Activated CD8-positive, alpha-beta memory T cell treated with anti-CD3 and anti-CD28 coated beads, Interleukin-2, amount 10 ng/mL, durations not matched to agents 7 days and 5 days (primary cell): ENCODE measurements at regions not wholly inside any gene's neighbourhood (a gene's known extent, or its start where the extent isn't known, plus 50 kb on each side); places are given as distances from the start of the nearest gene placed in this dataset.

ENCODE experiments used
- ATAC-seq: fragments of 150-1000 bp; cut with Tn5 transposase; one replicate; pipeline ENCODE4 v1.10.0; 2021; ENCODE audit warnings: moderate library complexity
- CTCF ChIA-PET: fragments of 350-600 bp; sonication (Branson Sonifier 250); formaldehyde crosslinking; loops from one replicate; lab custom pipeline; 2021; ENCODE audit warnings: antibody characterized with exemption; lab: Charles Lee
- DNase-seq: peaks from one replicate; pipeline ENCODE4 v3.0.0-alpha.2; 2020
- H3K27ac Mint-ChIP-seq: one replicate; pipeline ENCODE4 v1.8.0; 2021; ENCODE audit warnings: mild to moderate bottlenecking, mixed read lengths
- H3K27me3 Mint-ChIP-seq: one replicate; pipeline ENCODE4 v1.8.0; 2021; ENCODE audit warnings: mixed read lengths
- H3K36me3 Mint-ChIP-seq: one replicate; pipeline ENCODE4 v1.8.0; 2021; ENCODE audit warnings: mild to moderate bottlenecking, mixed read lengths
- H3K4me1 Mint-ChIP-seq: one replicate; pipeline ENCODE4 v1.8.0; 2021; ENCODE audit warnings: mixed read lengths
- H3K4me3 Mint-ChIP-seq: one replicate; pipeline ENCODE4 v1.8.0; 2021; ENCODE audit warnings: mild to moderate bottlenecking, moderate library complexity, mixed read lengths
- H3K9me3 Mint-ChIP-seq: one replicate; pipeline ENCODE4 v1.8.0; 2022; ENCODE audit warnings: low read depth, mixed read lengths

DNA sequence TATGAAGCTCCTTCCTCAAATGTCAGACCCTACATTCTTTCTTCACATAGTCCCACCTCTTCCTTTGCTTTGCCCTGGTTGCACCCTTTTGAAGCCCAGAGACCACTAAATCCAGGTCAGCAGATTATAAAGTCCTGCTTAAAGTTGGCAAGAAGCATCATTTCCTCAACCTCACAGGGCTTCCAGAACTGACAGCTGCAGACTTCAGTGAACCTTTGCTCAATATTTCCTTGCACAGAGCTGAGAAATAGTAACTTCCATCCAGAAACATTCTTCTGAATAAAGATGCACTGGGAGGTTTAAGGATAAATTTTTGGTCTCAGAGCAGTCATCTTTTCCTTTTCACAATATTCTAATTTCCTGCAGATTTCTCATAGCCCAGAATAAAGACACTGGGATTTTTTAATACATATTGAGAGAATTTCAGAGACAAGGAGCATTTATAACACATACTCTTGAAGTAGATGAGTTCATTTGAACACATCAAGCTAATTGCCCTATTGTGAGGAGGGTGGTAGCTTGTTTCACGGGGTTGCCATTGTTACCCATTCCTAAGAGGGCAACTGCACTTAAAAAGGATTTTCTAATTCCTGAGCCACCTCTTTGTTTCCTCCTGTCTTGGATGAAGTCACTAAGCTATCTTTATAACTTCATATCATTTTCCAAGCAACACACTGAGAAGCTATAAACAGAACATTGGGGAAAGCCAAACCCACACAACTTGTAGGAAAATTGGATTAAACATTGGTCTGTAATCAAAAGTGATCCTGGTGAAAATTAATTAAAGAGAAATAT lies 150.2 kb upstream of the PLN start:
- H3K4me3 Mint-ChIP-seq: no peak overlapping the region
- ATAC-seq (no peak), DNase-seq (no peak)
- no peak overlapping the region for H3K27ac Mint-ChIP-seq
- CTCF ChIA-PET: interaction anchor here (1.0 kb wide), 1 partner anchor 182 kb away, joined by 3 read pairs; no protein-coding TSS in a partner anchor
- no peaks in the 10 kb centered on the region for H3K4me1 Mint-ChIP-seq
- no peaks in the 10 kb centered on the region for H3K27me3 Mint-ChIP-seq
- no peaks in the 10 kb centered on the region for H3K36me3 Mint-ChIP-seq
- H3K9me3 Mint-ChIP-seq: no peaks in the 10 kb centered on the region

DNA sequence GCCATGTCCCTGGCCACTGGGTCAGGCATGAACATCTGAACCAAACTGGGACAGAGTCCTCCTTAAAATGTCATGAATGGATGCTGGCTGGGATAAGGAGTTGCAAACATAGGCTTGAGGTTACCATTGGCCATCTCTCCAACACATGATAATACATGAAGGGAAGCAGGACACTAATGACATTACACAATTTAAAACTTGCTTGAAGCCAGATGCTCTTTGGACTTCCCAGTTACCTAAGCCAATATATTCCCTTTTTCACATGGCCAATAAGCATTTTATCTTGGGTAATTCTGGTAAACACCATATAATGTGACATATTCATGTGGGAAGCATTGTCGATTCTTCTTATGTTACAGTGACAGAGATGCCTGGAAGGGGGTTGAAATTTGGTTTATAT lies 148.0 kb upstream of the PLN start:
- Mint-ChIP-seq H3K4me1 (no peaks in the 10 kb centered on the region), H3K27me3 (no peaks in the 10 kb centered on the region), H3K9me3 (no peaks in the 10 kb centered on the region), H3K36me3 (no peaks in the 10 kb centered on the region), H3K4me3 (no peak overlapping the region), H3K27ac (no peak overlapping the region)
- ATAC-seq (no peak), DNase-seq (no peak)
- CTCF ChIA-PET: no interaction called here

GRCh38 chr6:118400582-118400981 lies 147.5 kb upstream of the PLN start:
- ATAC-seq (no peak), DNase-seq (no peak)
- Mint-ChIP-seq H3K4me1 (no peaks in the 10 kb centered on the region), H3K36me3 (no peaks in the 10 kb centered on the region), H3K4me3 (no peak overlapping the region), H3K27ac (no peak overlapping the region), H3K27me3 (no peaks in the 10 kb centered on the region), H3K9me3 (no peaks in the 10 kb centered on the region)
- CTCF ChIA-PET: interaction anchor here (0.9 kb wide), 1 partner anchor 11 kb away, joined by 3 read pairs; no protein-coding TSS in a partner anchor

- DNase-seq (no peak), ATAC-seq (no peak)
- CTCF ChIA-PET: interaction anchor here (0.8 to 0.9 kb wide), 2 partner anchors 10 kb away, joined by 3 read pairs; no protein-coding TSS in a partner anchor
- H3K27ac Mint-ChIP-seq: no peak overlapping the region
- no peaks in the 10 kb centered on the region for H3K9me3 Mint-ChIP-seq
- H3K27me3 Mint-ChIP-seq: no peaks in the 10 kb centered on the region
- H3K4me3 Mint-ChIP-seq: no peak overlapping the region
- no peaks in the 10 kb centered on the region for H3K4me1 Mint-ChIP-seq
- no peaks in the 10 kb centered on the region for H3K36me3 Mint-ChIP-seq
Measured at GRCh38 chr6:118401325-118401975, 146.6 kb upstream of the PLN start.

DNA sequence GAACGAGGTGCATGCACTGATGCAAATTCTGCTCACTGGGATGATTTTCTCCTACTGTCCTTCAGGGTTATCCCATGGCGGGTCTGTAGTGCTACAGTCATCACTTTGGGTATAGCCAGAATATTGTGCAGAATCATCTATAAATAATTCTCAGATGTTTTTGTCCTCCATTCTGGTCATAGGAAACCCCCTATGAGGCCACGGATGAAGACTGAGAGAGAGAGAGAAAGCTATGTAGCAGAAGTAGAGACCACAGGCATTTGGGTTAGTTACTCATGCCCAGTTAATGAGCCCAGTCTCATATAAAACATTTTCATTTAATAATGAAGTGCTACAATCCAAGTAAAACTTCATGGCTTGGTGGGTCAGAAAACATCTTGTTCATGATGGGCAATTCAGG lies 145.1 kb upstream of the PLN start:
- Mint-ChIP-seq H3K36me3 (peaks cover 1% of the 10 kb centered on the region), H3K27ac (no peak overlapping the region), H3K4me3 (no peak overlapping the region), H3K27me3 (no peaks in the 10 kb centered on the region), H3K9me3 (no peaks in the 10 kb centered on the region), H3K4me1 (no peaks in the 10 kb centered on the region)
- CTCF ChIA-PET: no interaction called here
- DNase-seq (no peak), ATAC-seq (no peak)

DNA sequence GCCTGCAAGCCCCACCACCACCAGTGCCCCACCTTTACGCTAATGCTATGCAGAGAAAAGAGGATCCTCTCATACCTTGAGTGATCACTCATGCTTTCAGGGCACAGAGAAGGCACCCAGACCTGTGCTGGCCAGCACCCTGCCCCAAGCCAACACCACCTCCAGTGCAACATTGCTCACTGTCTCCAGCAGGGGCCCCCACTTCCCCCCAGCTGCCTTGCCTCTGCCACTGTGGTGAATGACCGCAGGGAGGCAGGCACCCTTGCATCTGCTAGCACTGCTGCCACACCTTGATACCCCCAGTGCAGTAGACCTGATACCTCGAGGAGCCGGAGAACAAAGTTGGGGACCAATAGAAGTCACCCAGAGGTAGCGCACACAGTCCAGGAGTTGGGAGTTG lies 139.2 kb upstream of the PLN start:
- H3K27ac Mint-ChIP-seq: no peak overlapping the region
- no peaks in the 10 kb centered on the region for H3K9me3 Mint-ChIP-seq
- CTCF ChIA-PET: no interaction called here
- H3K4me3 Mint-ChIP-seq: no peak overlapping the region
- ATAC-seq (no peak), DNase-seq (no peak)
- H3K36me3 Mint-ChIP-seq: peaks cover 3% of the 10 kb centered on the region
- no peaks in the 10 kb centered on the region for H3K4me1 Mint-ChIP-seq
- peaks cover 3% of the 10 kb centered on the region for H3K27me3 Mint-ChIP-seq

DNA sequence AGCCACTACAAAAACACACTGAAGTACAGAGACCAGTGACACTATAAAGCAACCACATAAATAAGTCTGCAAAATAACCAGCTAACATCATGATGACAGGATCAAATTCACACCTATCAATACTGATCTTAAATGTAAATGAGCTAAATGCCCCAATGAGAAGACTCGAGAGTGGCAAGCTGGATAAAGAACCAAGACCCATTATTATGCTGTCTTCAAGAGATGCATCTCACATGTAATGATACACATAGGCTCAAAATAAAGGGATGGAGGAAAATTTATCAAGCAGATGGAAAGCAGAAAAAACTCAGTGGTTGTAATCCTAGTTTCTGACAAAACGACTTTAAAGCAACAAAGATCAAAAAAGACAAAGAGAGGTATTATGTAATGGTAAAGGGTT lies 138.1 kb upstream of the PLN start:
- Mint-ChIP-seq H3K4me3 (no peak overlapping the region), H3K27ac (no peak overlapping the region), H3K36me3 (peaks cover 3% of the 10 kb centered on the region), H3K9me3 (no peaks in the 10 kb centered on the region), H3K4me1 (no peaks in the 10 kb centered on the region), H3K27me3 (peaks cover 3% of the 10 kb centered on the region)
- DNase-seq (no peak), ATAC-seq (no peak)
- CTCF ChIA-PET: no interaction called here
